ENCODE measurements at regions not wholly inside any gene's neighbourhood (a gene's known extent, or its start where the extent isn't known, plus 50 kb on each side); places are given as distances from the start of the nearest gene placed in this dataset.

- no peak overlapping the region for H3K27ac ChIP-seq (ENCODE audit: low read depth, low read length, poor library complexity, severe bottlenecking)
- intact Hi-C loops (cut with micrococcal nuclease; ENCODE audit: unreplicated experiment): no loop called here
- no peaks in the 10 kb centered on the region for H3K4me1 ChIP-seq (ENCODE audit: insufficient read depth, low read length, poor library complexity, severe bottlenecking)
- H3K27me3 ChIP-seq (replicated peaks; ENCODE audit: insufficient read depth, low read depth, low read length, poor library complexity): no peaks in the 10 kb centered on the region
- ChIA-PET CTCF (no interaction called here), POLR2A (ENCODE audit: low non-redundant PET) (no interaction called here)
- DNase-seq (ENCODE audit: low spot score): no peak
- H3K36me3 ChIP-seq (ENCODE audit: insufficient read depth, low read length, poor library complexity, severe bottlenecking): no peaks in the 10 kb centered on the region
- no peak for TF ChIP-seq CTCF (conservative IDR thresholded peaks at IDR 0.05; ENCODE audit: low read depth, low read length)
- no peak for TF ChIP-seq EZH2 (IDR thresholded peaks at IDR 0.05; ENCODE audit: borderline replicate concordance, low read depth, low read length, poor library complexity, severe bottlenecking)
- H3K4me3 ChIP-seq (ENCODE audit: low read depth, low read length, poor library complexity, severe bottlenecking): no peak overlapping the region
- no peaks in the 10 kb centered on the region for H3K9me3 ChIP-seq (ENCODE audit: low read depth, low read length, poor library complexity, severe bottlenecking)
- BruUV-seq (replicated peaks): no TSS peak
Observed at GRCh38 chr9:119453490-119453911, 84.3 kb upstream of the BRINP1 start.

- CTCF ChIA-PET: no interaction called here
- BruUV-seq (replicated peaks): no TSS peak
- intact Hi-C loops (cut with micrococcal nuclease; ENCODE audit: unreplicated experiment): no loop called here
Observed at GRCh38 chr9:119451426-119451825, 82.2 kb upstream of the BRINP1 start.

GRCh38 chr9:119443179-119443578 lies 73.9 kb upstream of the BRINP1 start:
- H3K4me1 ChIP-seq (ENCODE audit: insufficient read depth, low read length, poor library complexity, severe bottlenecking): no peaks in the 10 kb centered on the region
- TF ChIP-seq CTCF (conservative IDR thresholded peaks at IDR 0.05; ENCODE audit: low read depth, low read length) (no peak), EZH2 (IDR thresholded peaks at IDR 0.05; ENCODE audit: borderline replicate concordance, low read depth, low read length, poor library complexity, severe bottlenecking) (no peak)
- no peaks in the 10 kb centered on the region for H3K9me3 ChIP-seq (ENCODE audit: low read depth, low read length, poor library complexity, severe bottlenecking)
- no peaks in the 10 kb centered on the region for H3K27me3 ChIP-seq (replicated peaks; ENCODE audit: insufficient read depth, low read depth, low read length, poor library complexity)
- DNase-seq (ENCODE audit: low spot score): no peak
- intact Hi-C loops (cut with micrococcal nuclease; ENCODE audit: unreplicated experiment): no loop called here
- H3K27ac ChIP-seq (ENCODE audit: low read depth, low read length, poor library complexity, severe bottlenecking): no peak overlapping the region
- H3K4me3 ChIP-seq (ENCODE audit: low read depth, low read length, poor library complexity, severe bottlenecking): no peak overlapping the region
- CTCF ChIA-PET: no interaction called here
- BruUV-seq (replicated peaks): no TSS peak
- POLR2A ChIA-PET (ENCODE audit: low non-redundant PET): no interaction called here
- no peaks in the 10 kb centered on the region for H3K36me3 ChIP-seq (ENCODE audit: insufficient read depth, low read length, poor library complexity, severe bottlenecking)

More at GRCh38 chr9:119451426-119451825, 82.2 kb upstream of the BRINP1 start:
- no peak for TF ChIP-seq EZH2 (IDR thresholded peaks at IDR 0.05; ENCODE audit: borderline replicate concordance, low read depth, low read length, poor library complexity, severe bottlenecking)
- TF ChIP-seq CTCF (conservative IDR thresholded peaks at IDR 0.05; ENCODE audit: low read depth, low read length): no peak
- Histone ChIP-seq H3K9me3 (ENCODE audit: low read depth, low read length, poor library complexity, severe bottlenecking) (no peaks in the 10 kb centered on the region), H3K4me1 (ENCODE audit: insufficient read depth, low read length, poor library complexity, severe bottlenecking) (no peaks in the 10 kb centered on the region), H3K36me3 (ENCODE audit: insufficient read depth, low read length, poor library complexity, severe bottlenecking) (no peaks in the 10 kb centered on the region), H3K27me3 (replicated peaks; ENCODE audit: insufficient read depth, low read depth, low read length, poor library complexity) (no peaks in the 10 kb centered on the region), H3K4me3 (ENCODE audit: low read depth, low read length, poor library complexity, severe bottlenecking) (no peak overlapping the region), H3K27ac (ENCODE audit: low read depth, low read length, poor library complexity, severe bottlenecking) (no peak overlapping the region)
- POLR2A ChIA-PET (ENCODE audit: low non-redundant PET): no interaction called here
- no peak for DNase-seq (ENCODE audit: low spot score)
